GM12873 (cell line): ENCODE measurements at regions not wholly inside any gene's neighbourhood (a gene's known extent, or its start where the extent isn't known, plus 50 kb on each side); places are given as distances from the start of the nearest gene placed in this dataset.

ENCODE experiments used
- TF ChIP-seq, protein P1 (sequence below): IDR thresholded peaks from 2 replicates; pipeline ENCODE4 v1.5.1; 2012; ENCODE audit warnings: low read depth, mild to moderate bottlenecking, moderate library complexity, low read length, control low read depth; ENCODE audit not compliant: insufficient read depth; ENCODE audit errors: missing control alignments

DNA sequence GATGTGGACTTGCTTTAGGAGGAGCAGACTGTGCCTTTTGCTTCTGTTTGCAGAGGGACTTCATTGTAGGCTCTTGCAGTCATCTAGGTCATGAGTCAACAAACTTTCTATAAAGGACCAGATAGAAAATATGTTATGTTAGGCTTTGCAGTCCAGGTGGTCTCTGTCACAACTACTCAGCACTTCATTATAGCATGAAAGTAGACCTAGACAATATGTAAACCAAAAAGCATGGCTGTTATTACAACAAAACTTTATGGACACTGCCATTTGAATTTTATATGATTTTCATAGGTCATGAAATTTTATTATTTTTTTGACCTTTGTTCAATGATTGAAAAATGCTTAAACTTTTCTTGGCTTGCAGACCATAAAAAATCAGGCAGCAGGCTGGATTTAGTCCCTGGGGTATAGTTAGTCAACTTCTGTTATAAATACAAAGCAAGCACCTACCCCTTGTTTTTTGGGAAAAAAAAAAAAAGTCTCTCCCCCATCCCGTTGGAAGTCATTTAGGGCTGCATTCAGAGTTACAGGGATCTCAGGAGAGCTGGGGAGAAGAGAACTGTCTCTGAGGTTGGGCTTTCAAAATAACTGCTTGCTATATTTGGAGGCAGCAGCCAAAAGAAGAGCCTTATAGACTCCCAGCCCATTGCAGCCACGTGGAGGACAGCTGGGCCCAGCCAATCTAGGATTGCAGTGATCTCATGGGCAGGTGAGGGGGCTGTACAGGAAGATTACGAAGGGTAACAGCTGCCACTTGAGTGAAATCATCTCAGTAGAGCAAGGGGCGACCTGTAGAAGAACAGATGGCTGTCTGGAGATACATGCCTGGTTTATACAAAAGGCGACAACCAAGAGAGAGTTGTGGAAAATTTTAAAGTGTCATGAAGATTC, 136.6 kb upstream of the TNC start:
- TF ChIP-seq, protein P1, sequence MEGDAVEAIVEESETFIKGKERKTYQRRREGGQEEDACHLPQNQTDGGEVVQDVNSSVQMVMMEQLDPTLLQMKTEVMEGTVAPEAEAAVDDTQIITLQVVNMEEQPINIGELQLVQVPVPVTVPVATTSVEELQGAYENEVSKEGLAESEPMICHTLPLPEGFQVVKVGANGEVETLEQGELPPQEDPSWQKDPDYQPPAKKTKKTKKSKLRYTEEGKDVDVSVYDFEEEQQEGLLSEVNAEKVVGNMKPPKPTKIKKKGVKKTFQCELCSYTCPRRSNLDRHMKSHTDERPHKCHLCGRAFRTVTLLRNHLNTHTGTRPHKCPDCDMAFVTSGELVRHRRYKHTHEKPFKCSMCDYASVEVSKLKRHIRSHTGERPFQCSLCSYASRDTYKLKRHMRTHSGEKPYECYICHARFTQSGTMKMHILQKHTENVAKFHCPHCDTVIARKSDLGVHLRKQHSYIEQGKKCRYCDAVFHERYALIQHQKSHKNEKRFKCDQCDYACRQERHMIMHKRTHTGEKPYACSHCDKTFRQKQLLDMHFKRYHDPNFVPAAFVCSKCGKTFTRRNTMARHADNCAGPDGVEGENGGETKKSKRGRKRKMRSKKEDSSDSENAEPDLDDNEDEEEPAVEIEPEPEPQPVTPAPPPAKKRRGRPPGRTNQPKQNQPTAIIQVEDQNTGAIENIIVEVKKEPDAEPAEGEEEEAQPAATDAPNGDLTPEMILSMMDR = no peak

DNA sequence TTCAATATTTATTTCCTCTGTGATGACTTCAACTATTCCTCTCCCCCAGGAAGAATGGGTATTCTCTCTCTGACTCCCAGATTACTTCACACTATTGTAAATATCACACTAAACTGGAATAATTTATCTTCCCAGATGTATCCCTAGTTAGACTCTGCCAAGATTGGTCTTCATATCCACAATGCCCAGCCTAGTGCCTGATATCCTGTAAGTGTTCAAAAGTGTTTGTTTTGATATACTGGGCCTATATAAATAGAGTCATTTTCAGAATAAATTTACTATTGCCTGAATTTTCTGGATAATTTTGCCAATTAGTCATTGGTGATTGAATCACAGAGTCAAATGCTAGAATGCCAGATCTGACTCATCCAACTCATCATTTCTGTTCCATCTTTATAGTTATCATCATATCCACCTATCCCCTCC, 143.7 kb upstream of the TNC start:
- TF ChIP-seq, protein P1 = no peak

DNA sequence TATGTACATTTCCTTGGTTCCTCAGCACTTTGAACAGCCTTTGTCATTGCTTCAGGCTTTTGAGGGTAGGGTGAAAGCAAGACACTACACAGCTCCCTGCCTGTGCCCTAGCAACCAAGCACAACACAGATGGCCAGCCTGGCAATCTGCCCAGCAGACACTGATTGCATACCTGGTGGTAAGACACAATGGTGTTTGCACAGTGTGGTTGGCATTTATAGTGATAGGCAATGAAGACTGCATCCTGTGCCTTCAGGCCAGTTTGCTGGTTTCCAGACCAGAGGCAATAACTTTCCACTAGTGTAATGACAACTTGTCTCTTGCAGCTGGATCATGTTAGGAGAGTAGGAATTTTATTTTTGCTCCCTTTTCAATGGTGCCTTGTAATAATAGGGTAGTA, 144.5 kb upstream of the TNC start:
- TF ChIP-seq, protein P1 = no peak

DNA sequence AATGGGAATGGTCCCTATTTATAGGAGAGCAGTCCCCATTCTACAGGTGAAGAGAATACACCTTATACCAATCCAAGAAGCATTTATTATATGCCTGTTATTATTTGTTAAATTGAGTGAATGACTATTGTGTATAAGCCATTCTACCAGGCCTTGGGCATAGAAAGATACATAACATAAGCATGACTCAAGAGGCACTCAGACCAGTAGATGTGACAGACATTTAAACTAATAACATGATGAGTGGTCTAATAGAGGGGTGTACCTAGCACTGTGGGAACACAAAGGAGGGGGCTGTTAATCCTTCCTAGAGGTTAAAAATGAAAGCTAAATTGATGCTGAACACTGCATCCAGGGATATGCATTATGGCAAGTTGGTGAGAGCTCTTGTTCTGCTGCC, 145.0 kb upstream of the TNC start:
- TF ChIP-seq, protein P1 = no peak

DNA sequence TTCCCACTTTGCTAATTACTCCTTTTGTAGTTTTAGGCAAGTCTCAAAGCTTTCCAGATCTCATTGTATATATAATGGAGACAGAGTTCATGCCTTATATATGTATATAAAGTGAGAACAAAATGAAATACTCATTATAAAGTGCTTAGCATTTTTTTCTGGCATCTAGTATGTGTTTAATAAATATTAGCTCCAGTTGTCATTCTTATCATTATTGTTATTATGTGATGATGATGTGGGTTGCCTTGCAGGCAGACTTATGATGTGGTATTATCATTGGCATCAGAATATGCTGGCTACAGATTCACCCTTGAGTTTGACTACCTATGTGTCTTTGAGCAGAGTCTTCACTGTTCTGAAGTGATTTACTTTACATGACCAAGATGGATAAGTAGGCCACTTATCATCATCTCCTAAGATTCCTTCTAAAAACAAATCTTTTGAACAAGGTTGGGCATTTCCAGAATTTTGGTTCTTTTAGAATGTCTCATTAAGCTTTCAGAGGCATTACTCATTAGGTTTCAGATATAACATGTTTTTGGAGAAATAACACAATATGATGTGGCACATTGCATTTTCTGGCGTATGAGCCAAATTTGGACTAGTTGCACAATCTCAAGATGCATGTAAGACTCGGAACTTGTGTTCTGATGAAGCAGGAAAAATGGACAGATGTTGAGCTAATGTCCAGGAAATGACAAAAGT, 145.6 kb upstream of the TNC start:
- TF ChIP-seq, protein P1 = no peak

DNA sequence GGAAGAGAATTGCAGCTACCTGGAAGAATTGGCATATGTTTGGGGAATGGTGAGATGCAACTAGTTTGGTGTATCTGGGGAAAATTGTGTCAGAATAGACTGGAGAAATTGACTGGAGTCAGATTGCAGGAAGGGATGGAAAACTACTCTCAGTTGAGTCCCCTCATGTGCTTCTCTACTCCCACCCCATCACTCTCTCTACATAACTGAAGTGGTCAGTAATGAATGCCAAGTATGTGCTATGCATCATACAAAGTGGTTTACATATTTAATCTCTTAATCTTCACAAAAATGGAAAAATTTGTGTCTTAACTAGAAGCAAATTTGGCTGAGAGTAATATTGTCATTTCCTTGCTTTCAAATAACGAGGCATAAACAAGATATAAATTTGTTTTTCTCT, 146.4 kb upstream of the TNC start:
- TF ChIP-seq, protein P1 = no peak

DNA sequence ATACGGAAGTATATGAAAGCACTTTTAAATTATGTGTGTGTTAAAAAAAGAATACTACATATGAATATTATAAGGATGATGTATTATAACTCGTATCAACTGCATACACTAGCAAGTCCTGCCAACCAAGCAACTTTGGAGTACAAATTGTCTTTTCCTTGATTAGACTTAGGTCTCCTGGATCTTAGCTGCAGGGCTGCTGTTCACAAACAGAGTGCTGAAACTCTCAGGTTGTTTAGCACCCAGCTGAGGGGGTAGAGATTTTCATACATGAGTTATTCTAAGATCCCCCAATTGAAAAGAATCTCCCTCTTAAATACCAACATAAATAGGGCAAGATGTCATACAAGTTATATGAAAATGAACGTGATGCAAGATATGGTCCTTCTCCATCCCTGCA, 149.8 kb upstream of the TNC start:
- TF ChIP-seq, protein P1 = no peak
